C4-2B (cell line): ENCODE measurements at regions not wholly inside any gene's neighbourhood (a gene's known extent, or its start where the extent isn't known, plus 50 kb on each side); places are given as distances from the start of the nearest gene placed in this dataset.

Source experiments
- CTCF ChIP-seq: fragments of 450-650 bp; conservative IDR thresholded peaks from 2 replicates; pipeline ENCODE4 v1.5.1; 2017; ENCODE audit warnings: mild to moderate bottlenecking
- ZFX ChIP-seq: fragments of 450-650 bp; IDR thresholded peaks from 2 replicates; pipeline ENCODE4 v1.6.1; 2017

GRCh38 chr2:39995005-39995737, 216.1 kb upstream of the THUMPD2 start:
- TF ChIP-seq CTCF (no peak), ZFX (no peak)
